GM23338 (cell line): ENCODE measurements at regions not wholly inside any gene's neighbourhood (a gene's known extent, or its start where the extent isn't known, plus 50 kb on each side); places are given as distances from the start of the nearest gene placed in this dataset.

ENCODE experiments used
- ATAC-seq: fragments of 200-7000 bp; cut with Tn5 transposase; 3 replicates; pipeline ENCODE4 v1.9.1; 2020
- DNase-seq: peaks from one replicate; pipeline ENCODE4 v3.0.0-alpha.2; 2015; ENCODE audit warnings: low spot score
- H2AFZ ChIP-seq: fragments of 200-600 bp; sonication (generic); 2 replicates; pipeline ENCODE4 v1.8.0; 2016; ENCODE audit warnings: antibody characterized with exemption, mild to moderate bottlenecking, moderate library complexity
- H3F3A ChIP-seq: fragments of 200-600 bp; sonication (generic); replicated peaks from 2 replicates; pipeline ENCODE4 v1.8.0; 2017; ENCODE audit warnings: antibody characterized with exemption, mixed run types, low read depth
- H3K27ac ChIP-seq: fragments of 200-600 bp; sonication (generic); 2 replicates; pipeline ENCODE4 v1.6.1; 2016; ENCODE audit warnings: low read depth
- H3K27me3 ChIP-seq: fragments of 200-600 bp; sonication (generic); 2 replicates; pipeline ENCODE4 v1.8.0; 2016; ENCODE audit warnings: mild to moderate bottlenecking, mixed run types, moderate library complexity; ENCODE audit not compliant: insufficient read depth
- H3K36me3 ChIP-seq: fragments of 200-600 bp; sonication (generic); 2 replicates; pipeline ENCODE4 v1.8.0; 2016; ENCODE audit warnings: mild to moderate bottlenecking; ENCODE audit not compliant: insufficient read depth
- H3K4me1 ChIP-seq: fragments of 200-600 bp; sonication (generic); 2 replicates; pipeline ENCODE4 v1.8.0; 2016; ENCODE audit warnings: mild to moderate bottlenecking, moderate library complexity; ENCODE audit not compliant: insufficient read depth
- H3K4me2 ChIP-seq: fragments of 200-600 bp; sonication (generic); 2 replicates; pipeline ENCODE4 v1.7.1; 2017; ENCODE audit warnings: mixed run types
- H3K4me3 ChIP-seq: fragments of 200-600 bp; sonication (generic); 2 replicates; pipeline ENCODE4 v1.6.1; 2016; ENCODE audit warnings: mixed run types
- H3K79me2 ChIP-seq: fragments of 200-600 bp; sonication (generic); replicated peaks from 2 replicates; pipeline ENCODE4 v1.8.0; 2017; ENCODE audit warnings: mild to moderate bottlenecking; ENCODE audit not compliant: insufficient read depth
- H3K9me2 ChIP-seq: fragments of 200-600 bp; sonication (generic); 2 replicates; pipeline ENCODE4 v1.8.0; 2017; ENCODE audit not compliant: insufficient read depth
- H4K20me1 ChIP-seq: fragments of 200-600 bp; sonication (generic); replicated peaks from 2 replicates; pipeline ENCODE4 v1.8.0; 2017; ENCODE audit warnings: mild to moderate bottlenecking; ENCODE audit not compliant: insufficient read depth
- H3K27ac Mint-ChIP-seq: 2 replicates; pipeline ENCODE4 v1.8.0; 2020; ENCODE audit warnings: inconsistent platforms, mild to moderate bottlenecking, moderate library complexity, mixed read lengths
- H3K27me3 Mint-ChIP-seq: 3 replicates; pipeline ENCODE4 v1.8.0; 2022; ENCODE audit warnings: low read depth, mild to moderate bottlenecking, moderate library complexity, mixed read lengths, inconsistent platforms; ENCODE audit not compliant: insufficient read depth, poor library complexity
- H3K36me3 Mint-ChIP-seq: 3 replicates; pipeline ENCODE4 v1.8.0; 2021; ENCODE audit warnings: low read depth, mild to moderate bottlenecking, inconsistent platforms, moderate library complexity, mixed read lengths
- H3K4me1 Mint-ChIP-seq: 3 replicates; pipeline ENCODE4 v1.8.0; 2020; ENCODE audit warnings: mild to moderate bottlenecking, inconsistent platforms, mixed read lengths
- H3K4me3 Mint-ChIP-seq: 3 replicates; pipeline ENCODE4 v1.8.0; 2021; ENCODE audit warnings: moderate library complexity, mild to moderate bottlenecking, inconsistent platforms, mixed read lengths
- H3K9me3 Mint-ChIP-seq: 3 replicates; pipeline ENCODE4 v1.8.0; 2020; ENCODE audit warnings: moderate library complexity, mild to moderate bottlenecking, inconsistent platforms, mixed read lengths
- ETS1 ChIP-seq: IDR thresholded peaks from 2 replicates; pipeline ENCODE4 v1.6.1; 2016; ENCODE audit warnings: antibody characterized with exemption
- JUNB ChIP-seq: IDR thresholded peaks from one replicate; pipeline ENCODE4 v1.6.1; 2016; ENCODE audit warnings: antibody characterized with exemption; ENCODE audit not compliant: unreplicated experiment
- POLR2AphosphoS5 ChIP-seq: IDR thresholded peaks from 2 replicates; pipeline ENCODE4 v1.6.1; 2016; ENCODE audit warnings: antibody characterized with exemption, low read depth
- STAT1 ChIP-seq: IDR thresholded peaks from one replicate; pipeline ENCODE4 v1.6.1; 2016; ENCODE audit warnings: antibody characterized with exemption; ENCODE audit not compliant: unreplicated experiment
- ZNF331 ChIP-seq: fragments of 250-450 bp; sonication (Bioruptor Pico); IDR thresholded peaks from 2 replicates; pipeline ENCODE4 v1.5.0; 2020; ENCODE audit warnings: low read depth, mild to moderate bottlenecking, moderate library complexity
- ZNF462 ChIP-seq: fragments of 250-450 bp; sonication (Bioruptor Pico); IDR thresholded peaks from 2 replicates; pipeline ENCODE4 v1.5.0; 2020; ENCODE audit warnings: mild to moderate bottlenecking, moderate library complexity

GRCh38 chr3:43213631-43214030, 72.7 kb upstream of the SNRK start (continued):
- TF ChIP-seq POLR2AphosphoS5 = no peak
- TF ChIP-seq ZNF462 = no peak

- no peak overlapping the region for H2AFZ ChIP-seq
- H3K36me3 Mint-ChIP-seq = no peaks in the 10 kb centered on the region
- no peaks in the 10 kb centered on the region for H3K4me1 ChIP-seq
- no peaks in the 10 kb centered on the region for H4K20me1 ChIP-seq
- H3K4me3 ChIP-seq = no peak overlapping the region
- no peaks in the 10 kb centered on the region for H3K27me3 Mint-ChIP-seq
- H3K9me3 Mint-ChIP-seq = no peaks in the 10 kb centered on the region
- no peak overlapping the region for H3K27ac ChIP-seq
- DNase-seq (no peak), ATAC-seq (no peak)
- H3K27me3 ChIP-seq = no peaks in the 10 kb centered on the region
- H3K4me2 ChIP-seq = no peak overlapping the region
- no peak overlapping the region for H3K4me3 Mint-ChIP-seq
- no peak overlapping the region for H3K27ac Mint-ChIP-seq
- no peaks in the 10 kb centered on the region for H3F3A ChIP-seq
- no peaks in the 10 kb centered on the region for H3K79me2 ChIP-seq
- no peaks in the 10 kb centered on the region for H3K36me3 ChIP-seq
- H3K4me1 Mint-ChIP-seq = no peaks in the 10 kb centered on the region
- peaks cover 8% of the 10 kb centered on the region; the same call in 1 of the 2 replicates for H3K9me2 ChIP-seq
- TF ChIP-seq ZNF331 (CRISPR knock-in tag) (no peak), ZNF462 (no peak), JUNB (no peak), ETS1 (no peak), STAT1 (no peak), POLR2AphosphoS5 (no peak)
Observed at GRCh38 chr3:43212914-43213611, 73.3 kb upstream of the SNRK start.
